ENCODE measurements at regions not wholly inside any gene's neighbourhood (a gene's known extent, or its start where the extent isn't known, plus 50 kb on each side); places are given as distances from the start of the nearest gene placed in this dataset.

GRCh38 chrX:117429501-117429900 is 687.1 kb downstream of the KLHL13 start:
- FAIRE-seq: no peak
- H3K9me3 ChIP-seq (ENCODE audit: insufficient read depth, low read depth, low read length): no peaks in the 10 kb centered on the region
- H3K27ac Mint-ChIP-seq (ENCODE audit: unreplicated experiment): no peak overlapping the region
- H2AFZ ChIP-seq (ENCODE audit: low read depth, low read length): no peak overlapping the region
- TF ChIP-seq EZH2 (IDR thresholded peaks at IDR 0.05; ENCODE audit: insufficient read depth, low read length) (no peak), CTCF (IDR thresholded peaks at IDR 0.05; ENCODE audit: insufficient read depth, low read depth, low read length) (no peak)
- no peaks in the 10 kb centered on the region for H4K20me1 ChIP-seq (ENCODE audit: insufficient read depth, low read length)
- no peak overlapping the region for H3K4me2 ChIP-seq (ENCODE audit: low read length)
- H3K4me3 Mint-ChIP-seq (ENCODE audit: unreplicated experiment): no peak overlapping the region
- H3K4me1 Mint-ChIP-seq (ENCODE audit: low read depth, unreplicated experiment): no peaks in the 10 kb centered on the region
- H3K27me3 Mint-ChIP-seq (ENCODE audit: low read depth, unreplicated experiment): no peaks in the 10 kb centered on the region
- no peak overlapping the region for H3K27ac ChIP-seq (ENCODE audit: low read depth, low read length)
- H3K79me2 ChIP-seq (ENCODE audit: insufficient read depth, low read length): no peaks in the 10 kb centered on the region
- no peaks in the 10 kb centered on the region for H3K4me1 ChIP-seq (ENCODE audit: insufficient read depth, low read length)
- H3K4me3 ChIP-seq (ENCODE audit: insufficient read depth, low read depth, low read length): no peak overlapping the region
- no peaks in the 10 kb centered on the region for H3K36me3 Mint-ChIP-seq (ENCODE audit: low read depth, unreplicated experiment)
- peaks cover 3% of the 10 kb centered on the region for H3K9me3 Mint-ChIP-seq (ENCODE audit: unreplicated experiment)
- DNase-seq (ENCODE audit: low read depth): no peak
- H3K27me3 ChIP-seq (ENCODE audit: insufficient read depth, low read length): no peaks in the 10 kb centered on the region
- H3K9ac ChIP-seq (ENCODE audit: low read length): no peak overlapping the region
- no peaks in the 10 kb centered on the region for H3K36me3 ChIP-seq (ENCODE audit: insufficient read depth, low read length)

GRCh38 chrX:117407449-117408150 is 709.0 kb downstream of the KLHL13 start:
- no peaks in the 10 kb centered on the region for H3K79me2 ChIP-seq (ENCODE audit: insufficient read depth, low read length)
- DNase-seq (ENCODE audit: low read depth) (no peak), FAIRE-seq (peak; percentile 71)
- no peak overlapping the region for H3K4me3 ChIP-seq (ENCODE audit: insufficient read depth, low read depth, low read length)
- no peaks in the 10 kb centered on the region for H3K4me1 ChIP-seq (ENCODE audit: insufficient read depth, low read length)
- Mint-ChIP-seq H3K9me3 (ENCODE audit: unreplicated experiment) (peaks cover 4% of the 10 kb centered on the region), H3K27me3 (ENCODE audit: low read depth, unreplicated experiment) (peaks cover 2% of the 10 kb centered on the region), H3K4me3 (ENCODE audit: unreplicated experiment) (no peak overlapping the region), H3K4me1 (ENCODE audit: low read depth, unreplicated experiment) (no peaks in the 10 kb centered on the region), H3K27ac (ENCODE audit: unreplicated experiment) (peak overlapping the region; percentile 80), H3K36me3 (ENCODE audit: low read depth, unreplicated experiment) (no peaks in the 10 kb centered on the region)
- no peak overlapping the region for H3K4me2 ChIP-seq (ENCODE audit: low read length)
- no peaks in the 10 kb centered on the region for H3K9me3 ChIP-seq (ENCODE audit: insufficient read depth, low read depth, low read length)
- TF ChIP-seq EZH2 (IDR thresholded peaks at IDR 0.05; ENCODE audit: insufficient read depth, low read length): no peak
- TF ChIP-seq CTCF (IDR thresholded peaks at IDR 0.05; ENCODE audit: insufficient read depth, low read depth, low read length): no peak
- no peaks in the 10 kb centered on the region for H3K36me3 ChIP-seq (ENCODE audit: insufficient read depth, low read length)
- H2AFZ ChIP-seq (ENCODE audit: low read depth, low read length): no peak overlapping the region
- no peaks in the 10 kb centered on the region for H3K27me3 ChIP-seq (ENCODE audit: insufficient read depth, low read length)
- H3K27ac ChIP-seq (ENCODE audit: low read depth, low read length): no peak overlapping the region
- no peaks in the 10 kb centered on the region for H4K20me1 ChIP-seq (ENCODE audit: insufficient read depth, low read length)
- no peak overlapping the region for H3K9ac ChIP-seq (ENCODE audit: low read length)

- H3K36me3 ChIP-seq (ENCODE audit: insufficient read depth, low read length): no peaks in the 10 kb centered on the region
- no peaks in the 10 kb centered on the region for H3K4me1 Mint-ChIP-seq (ENCODE audit: low read depth, unreplicated experiment)
- H3K4me3 ChIP-seq (ENCODE audit: insufficient read depth, low read depth, low read length): no peak overlapping the region
- H3K27ac Mint-ChIP-seq (ENCODE audit: unreplicated experiment): no peak overlapping the region
- DNase-seq (ENCODE audit: low read depth) (no peak), FAIRE-seq (peak; percentile 93)
- no peaks in the 10 kb centered on the region for H3K27me3 ChIP-seq (ENCODE audit: insufficient read depth, low read length)
- no peaks in the 10 kb centered on the region for H3K79me2 ChIP-seq (ENCODE audit: insufficient read depth, low read length)
- TF ChIP-seq CTCF (IDR thresholded peaks at IDR 0.05; ENCODE audit: insufficient read depth, low read depth, low read length) (no peak), EZH2 (IDR thresholded peaks at IDR 0.05; ENCODE audit: insufficient read depth, low read length) (no peak)
- peaks cover 2% of the 10 kb centered on the region for H3K9me3 Mint-ChIP-seq (ENCODE audit: unreplicated experiment)
- H3K9ac ChIP-seq (ENCODE audit: low read length): no peak overlapping the region
- no peaks in the 10 kb centered on the region for H3K9me3 ChIP-seq (ENCODE audit: insufficient read depth, low read depth, low read length)
- H3K36me3 Mint-ChIP-seq (ENCODE audit: low read depth, unreplicated experiment): no peaks in the 10 kb centered on the region
- H3K4me2 ChIP-seq (ENCODE audit: low read length): no peak overlapping the region
- no peak overlapping the region for H3K4me3 Mint-ChIP-seq (ENCODE audit: unreplicated experiment)
- H3K27ac ChIP-seq (ENCODE audit: low read depth, low read length): no peak overlapping the region
- H3K27me3 Mint-ChIP-seq (ENCODE audit: low read depth, unreplicated experiment): peaks cover 2% of the 10 kb centered on the region
- no peaks in the 10 kb centered on the region for H3K4me1 ChIP-seq (ENCODE audit: insufficient read depth, low read length)
- H4K20me1 ChIP-seq (ENCODE audit: insufficient read depth, low read length): no peaks in the 10 kb centered on the region
- no peak overlapping the region for H2AFZ ChIP-seq (ENCODE audit: low read depth, low read length)
Observed at GRCh38 chrX:117400839-117401238, 715.8 kb downstream of the KLHL13 start.
